ENCODE measurements at regions not wholly inside any gene's neighbourhood (a gene's known extent, or its start where the extent isn't known, plus 50 kb on each side); places are given as distances from the start of the nearest gene placed in this dataset.
"Not testable (repeated sequence)": the region's sequence is repeated elsewhere in the genome, so short reads cannot be mapped to it uniquely, and the experiment has no call there.

DNA sequence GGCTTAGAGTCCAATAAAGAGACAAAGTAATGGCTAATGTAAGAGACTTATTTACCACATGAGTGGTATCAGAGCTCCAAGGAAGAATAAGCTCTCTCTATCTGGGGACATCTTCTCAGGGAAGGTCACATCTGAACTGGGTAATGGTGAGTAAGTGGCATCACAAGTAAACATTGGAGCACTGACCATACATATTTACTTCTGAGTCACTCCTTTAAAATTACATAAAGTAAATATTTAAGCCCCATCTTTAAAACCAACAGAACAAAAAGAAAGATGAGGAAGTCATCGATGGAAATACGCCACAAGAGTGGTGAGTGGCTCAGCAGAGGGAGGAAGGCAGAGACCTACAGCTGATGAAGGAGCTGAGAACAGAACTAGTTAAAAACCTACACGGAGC lies 159.9 kb downstream of the DUSP6 start:
- H3K79me2 ChIP-seq (replicated peaks; ENCODE audit: insufficient read depth, low read length), result no peaks in the 10 kb centered on the region
- H2AFZ ChIP-seq (ENCODE audit: low read depth, low read length), result no peak overlapping the region
- H3K27me3 ChIP-seq (ENCODE audit: insufficient read depth, low read depth, low read length), result no peaks in the 10 kb centered on the region
- H3K36me3 ChIP-seq (ENCODE audit: insufficient read depth, low read length), result no peaks in the 10 kb centered on the region
- H3K9ac ChIP-seq (ENCODE audit: low read length), result no peak overlapping the region
- H4K20me1 ChIP-seq (ENCODE audit: insufficient read depth), result no peaks in the 10 kb centered on the region
- no peaks in the 10 kb centered on the region for H3F3A ChIP-seq (ENCODE audit: insufficient read depth, low read length, poor library complexity, severe bottlenecking)
- no peaks in the 10 kb centered on the region for H3K9me3 ChIP-seq (ENCODE audit: low read length)
- TF ChIP-seq REST (IDR thresholded peaks at IDR 0.05; ENCODE audit: borderline replicate concordance), result no peak
- no peak for TF ChIP-seq POLR2AphosphoS5 (IDR thresholded peaks at IDR 0.05)
- TF ChIP-seq EZH2 (IDR thresholded peaks at IDR 0.05; ENCODE audit: borderline replicate concordance, insufficient read depth, low read length, poor library complexity, severe bottlenecking), result no peak
- TF ChIP-seq EP300 (conservative IDR thresholded peaks at IDR 0.05; ENCODE audit: poor library complexity, severe bottlenecking), result no peak
- TF ChIP-seq RAD21 (conservative IDR thresholded peaks at IDR 0.05), result no peak
- no peak for TF ChIP-seq SMC3 (conservative IDR thresholded peaks at IDR 0.05; ENCODE audit: poor library complexity)
- TF ChIP-seq, protein P1, sequence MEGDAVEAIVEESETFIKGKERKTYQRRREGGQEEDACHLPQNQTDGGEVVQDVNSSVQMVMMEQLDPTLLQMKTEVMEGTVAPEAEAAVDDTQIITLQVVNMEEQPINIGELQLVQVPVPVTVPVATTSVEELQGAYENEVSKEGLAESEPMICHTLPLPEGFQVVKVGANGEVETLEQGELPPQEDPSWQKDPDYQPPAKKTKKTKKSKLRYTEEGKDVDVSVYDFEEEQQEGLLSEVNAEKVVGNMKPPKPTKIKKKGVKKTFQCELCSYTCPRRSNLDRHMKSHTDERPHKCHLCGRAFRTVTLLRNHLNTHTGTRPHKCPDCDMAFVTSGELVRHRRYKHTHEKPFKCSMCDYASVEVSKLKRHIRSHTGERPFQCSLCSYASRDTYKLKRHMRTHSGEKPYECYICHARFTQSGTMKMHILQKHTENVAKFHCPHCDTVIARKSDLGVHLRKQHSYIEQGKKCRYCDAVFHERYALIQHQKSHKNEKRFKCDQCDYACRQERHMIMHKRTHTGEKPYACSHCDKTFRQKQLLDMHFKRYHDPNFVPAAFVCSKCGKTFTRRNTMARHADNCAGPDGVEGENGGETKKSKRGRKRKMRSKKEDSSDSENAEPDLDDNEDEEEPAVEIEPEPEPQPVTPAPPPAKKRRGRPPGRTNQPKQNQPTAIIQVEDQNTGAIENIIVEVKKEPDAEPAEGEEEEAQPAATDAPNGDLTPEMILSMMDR (IDR thresholded peaks at IDR 0.05; ENCODE audit: poor library complexity, severe bottlenecking), result no peak
- no peak for TF ChIP-seq MXI1 (conservative IDR thresholded peaks at IDR 0.05; ENCODE audit: poor library complexity, severe bottlenecking)
- no peak for TF ChIP-seq TAF1 (IDR thresholded peaks at IDR 0.05; ENCODE audit: low read depth)
- no peaks in the 10 kb centered on the region for H3K9me2 ChIP-seq (ENCODE audit: insufficient read depth, low read length)
- no peak overlapping the region for H3K4me2 ChIP-seq (ENCODE audit: low read length)
- no peak overlapping the region for H3K27ac ChIP-seq (ENCODE audit: low read length)
- H3K4me3 ChIP-seq (ENCODE audit: low read length), result no peak overlapping the region

DNA sequence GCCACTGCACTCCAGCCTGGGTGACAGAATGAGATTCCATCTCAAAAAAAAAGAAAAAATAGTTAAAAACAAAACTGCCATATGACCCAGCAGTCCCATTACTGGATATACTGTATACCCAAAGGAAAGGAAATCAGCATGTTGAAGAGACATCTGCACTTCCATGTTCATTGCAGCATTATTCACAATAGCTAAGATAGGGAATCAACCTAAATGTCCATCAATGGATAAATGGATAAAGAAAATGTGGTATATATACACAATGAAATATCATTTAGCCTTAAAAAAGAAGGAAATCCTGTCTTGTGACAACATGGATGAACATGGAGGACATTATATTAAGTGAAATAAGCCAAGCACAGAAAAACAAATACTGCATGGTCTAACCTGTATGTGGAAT lies 160.7 kb downstream of the DUSP6 start:
- H3K27me3 ChIP-seq (ENCODE audit: insufficient read depth, low read depth, low read length); H3K79me2 ChIP-seq (replicated peaks; ENCODE audit: insufficient read depth, low read length); H4K20me1 ChIP-seq (ENCODE audit: insufficient read depth); H2AFZ ChIP-seq (ENCODE audit: low read depth, low read length); H3K9ac ChIP-seq (ENCODE audit: low read length); H3K9me3 ChIP-seq (ENCODE audit: low read length); H3K9me2 ChIP-seq (ENCODE audit: insufficient read depth, low read length); H3K4me3 ChIP-seq (ENCODE audit: low read length); H3K4me2 ChIP-seq (ENCODE audit: low read length); H3K27ac ChIP-seq (ENCODE audit: low read length); H3K36me3 ChIP-seq (ENCODE audit: insufficient read depth, low read length); H3F3A ChIP-seq (ENCODE audit: insufficient read depth, low read length, poor library complexity, severe bottlenecking): not testable (repeated sequence)

DNA sequence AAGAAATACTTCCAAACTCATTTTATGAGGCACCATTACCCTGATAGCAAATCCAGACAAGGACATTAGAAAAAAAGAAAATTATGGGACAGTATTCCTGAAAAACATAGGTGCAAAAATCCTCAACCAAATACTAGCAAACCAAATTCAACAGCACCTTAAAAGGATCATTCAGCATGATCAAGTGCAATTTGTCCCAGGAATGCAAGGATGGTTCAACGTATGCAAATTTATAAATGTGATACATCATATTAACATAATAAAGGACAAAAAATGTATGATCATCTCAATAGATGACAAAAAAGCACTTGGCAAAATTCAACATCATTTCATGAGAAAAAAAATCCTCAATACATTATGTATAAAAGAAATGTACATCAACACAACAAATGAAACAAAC lies 162.9 kb downstream of the DUSP6 start:
- Histone ChIP-seq H3K36me3 (ENCODE audit: insufficient read depth, low read length) (no peaks in the 10 kb centered on the region), H3F3A (ENCODE audit: insufficient read depth, low read length, poor library complexity, severe bottlenecking) (no peaks in the 10 kb centered on the region), H4K20me1 (ENCODE audit: insufficient read depth) (no peaks in the 10 kb centered on the region), H3K9me3 (ENCODE audit: low read length) (no peaks in the 10 kb centered on the region), H3K27me3 (ENCODE audit: insufficient read depth, low read depth, low read length) (no peaks in the 10 kb centered on the region), H2AFZ (ENCODE audit: low read depth, low read length) (no peak overlapping the region), H3K79me2 (replicated peaks; ENCODE audit: insufficient read depth, low read length) (no peaks in the 10 kb centered on the region), H3K4me2 (ENCODE audit: low read length) (no peak overlapping the region), H3K9me2 (ENCODE audit: insufficient read depth, low read length) (no peaks in the 10 kb centered on the region), H3K9ac (ENCODE audit: low read length) (no peak overlapping the region), H3K27ac (ENCODE audit: low read length) (no peak overlapping the region), H3K4me3 (ENCODE audit: low read length) (no peak overlapping the region)
- no peak for TF ChIP-seq TAF1 (IDR thresholded peaks at IDR 0.05; ENCODE audit: low read depth)
